H1 (cell line): ENCODE measurements at regions not wholly inside any gene's neighbourhood (a gene's known extent, or its start where the extent isn't known, plus 50 kb on each side); places are given as distances from the start of the nearest gene placed in this dataset.

Experiments used
- CTCF ChIA-PET: fragments of 300-600 bp; sonication (Branson Sonifier 250); formaldehyde crosslinking; loops from one replicate; lab custom pipeline; 2021; ENCODE audit not compliant: partially characterized antibody; lab: Charles Lee
- POLR2A ChIA-PET: fragments of 300-600 bp; sonication (Branson Sonifier 250); formaldehyde crosslinking; loops from one replicate; lab custom pipeline; 2021; ENCODE audit warnings: inconsistent platforms; ENCODE audit not compliant: partially characterized antibody; lab: Charles Lee
- DNase-seq, 2 experiments: peaks; one replicate each; pipeline versions ENCODE4 v3.0.0 to v3.0.0-alpha.2; 2010 to 2022; ENCODE audit warnings: low spot score in 2 of 2, low read depth in 1 of 2, mixed read lengths in 1 of 2
- FAIRE-seq: peaks from 2 replicates; lab custom pipeline; 2011; peaks lifted over from hg19 to GRCh38; lab: Jason Lieb, UNC
- H2AFZ ChIP-seq: 2 replicates; pipeline ENCODE4 v1.8.1; 2012; ENCODE audit warnings: low read length, inconsistent platforms
- H2AK5ac ChIP-seq: 2 replicates; pipeline ENCODE4 v1.6.1; 2013; ENCODE audit warnings: low read depth, low read length
- H2BK120ac ChIP-seq: replicated peaks from 2 replicates; pipeline ENCODE3; 2013; ENCODE audit warnings: low read depth, low read length, inconsistent platforms
- H2BK12ac ChIP-seq: 2 replicates; pipeline ENCODE4 v1.6.1; 2013; ENCODE audit warnings: low read depth, low read length
- H2BK15ac ChIP-seq: 2 replicates; pipeline ENCODE4 v1.6.1; 2013; ENCODE audit warnings: low read length
- H2BK20ac ChIP-seq: 2 replicates; pipeline ENCODE4 v1.6.1; 2013; ENCODE audit warnings: low read length
- H2BK5ac ChIP-seq: 2 replicates; pipeline ENCODE4 v1.6.1; 2013; ENCODE audit warnings: low read depth, low read length
- H3K14ac ChIP-seq: 2 replicates; pipeline ENCODE4 v1.6.1; 2013; ENCODE audit warnings: inconsistent platforms; ENCODE audit not compliant: insufficient read length
- H3K18ac ChIP-seq: 2 replicates; pipeline ENCODE4 v1.6.1; 2013; ENCODE audit warnings: low read length; ENCODE audit errors: extremely low read depth
- H3K23ac ChIP-seq: 2 replicates; pipeline ENCODE4 v1.6.1; 2013; ENCODE audit warnings: inconsistent platforms; ENCODE audit not compliant: insufficient read length
- H3K23me2 ChIP-seq: 2 replicates; pipeline ENCODE4 v1.6.1; 2013; ENCODE audit warnings: low read depth, low read length
- H3K27ac ChIP-seq: 2 replicates; pipeline ENCODE4 v1.6.1; 2011; ENCODE audit warnings: low read depth, low read length, inconsistent platforms
- H3K27me3 ChIP-seq, 4 experiments: replicated peaks in 1 of 4; 1 replicate in 1 of 4; 2 replicates in 3 of 4; pipeline versions ENCODE4 v1.6.1 to v1.8.1; 2011 to 2013; ENCODE audit warnings: low read length in 3 of 4, mild to moderate bottlenecking in 3 of 4, inconsistent platforms in 2 of 4, mixed read lengths in 2 of 4, moderate library complexity in 1 of 4; ENCODE audit not compliant: control insufficient read depth in 3 of 4, insufficient read depth in 3 of 4; ENCODE audit errors: extremely low read depth in 1 of 4
- H3K36me3 ChIP-seq, 4 experiments: 2 replicates each; pipeline versions ENCODE4 v1.6.1 to v1.8.1; 2011 to 2013; ENCODE audit warnings: mild to moderate bottlenecking in 4 of 4, low read length in 3 of 4, moderate library complexity in 2 of 4, control low read depth in 1 of 4, inconsistent platforms in 1 of 4; ENCODE audit not compliant: insufficient read depth in 4 of 4, control insufficient read depth in 2 of 4
- H3K4ac ChIP-seq: replicated peaks from 2 replicates; pipeline ENCODE3; 2013; ENCODE audit warnings: low read length, low read depth, mixed read lengths, inconsistent platforms; ENCODE audit not compliant: insufficient read length
- H3K4me1 ChIP-seq, 4 experiments: replicated peaks in 1 of 4; 1 replicate in 1 of 4; 2 replicates in 3 of 4; pipeline versions ENCODE4 v1.6.1 to v1.8.1; 2011 to 2013; ENCODE audit warnings: low read length in 3 of 4, inconsistent platforms in 2 of 4, mixed read lengths in 1 of 4; ENCODE audit not compliant: insufficient read depth in 4 of 4, control insufficient read depth in 3 of 4
- H3K4me2 ChIP-seq, 2 experiments: 2 replicates each; pipeline versions ENCODE4 v1.6.1 to v1.8.1; 2011 to 2013; ENCODE audit warnings: low read depth in 2 of 2, low read length in 2 of 2, control low read depth in 1 of 2, inconsistent platforms in 1 of 2, mild to moderate bottlenecking in 1 of 2; ENCODE audit not compliant: insufficient read depth in 1 of 2
- H3K4me3 ChIP-seq, 4 experiments: fragments of 200-600, 300-600 bp in 1 of 4; sonication (generic), shearing (Covaris generic), sonication (Bioruptor Twin) in 1 of 4; 2 replicates each; pipeline versions ENCODE4 v1.5.1 to v1.8.1; 2011 to 2016; ENCODE audit warnings: low read length in 4 of 4, low read depth in 3 of 4, control low read depth in 2 of 4, inconsistent platforms in 2 of 4, mild to moderate bottlenecking in 2 of 4, mixed read lengths in 1 of 4, moderate library complexity in 1 of 4; ENCODE audit not compliant: insufficient read depth in 2 of 4; ENCODE audit errors: extremely low read depth in 1 of 4
- H3K56ac ChIP-seq: replicated peaks from 2 replicates; pipeline ENCODE3; 2013; ENCODE audit warnings: low read depth, mild to moderate bottlenecking, mixed read lengths, low read length, inconsistent platforms; ENCODE audit not compliant: insufficient read length
- H3K79me1 ChIP-seq: 2 replicates; pipeline ENCODE4 v1.6.1; 2013; ENCODE audit warnings: low read depth, low read length, control low read depth
- H3K79me2 ChIP-seq, 2 experiments: 2 replicates each; pipeline versions ENCODE4 v1.6.1 to v1.8.1; 2012 to 2013; ENCODE audit warnings: low read length in 2 of 2, mild to moderate bottlenecking in 2 of 2, inconsistent platforms in 1 of 2; ENCODE audit not compliant: insufficient read depth in 2 of 2, control insufficient read depth in 1 of 2
- H3K9ac ChIP-seq, 4 experiments: replicated peaks in 1 of 4; 1 replicate in 1 of 4; 2 replicates in 3 of 4; pipeline versions ENCODE4 v1.6.1 to v1.8.1; 2011 to 2013; ENCODE audit warnings: low read depth in 3 of 4, low read length in 3 of 4, control low read depth in 2 of 4, mild to moderate bottlenecking in 2 of 4, moderate library complexity in 2 of 4, inconsistent platforms in 1 of 4; ENCODE audit errors: extremely low read depth in 1 of 4
- H3K9me3 ChIP-seq, 2 experiments: 2 replicates each; pipeline versions ENCODE4 v1.6.1 to v1.8.1; 2012 to 2013; ENCODE audit warnings: mild to moderate bottlenecking in 2 of 2, moderate library complexity in 2 of 2, control low read depth in 1 of 2, inconsistent platforms in 1 of 2, low read depth in 1 of 2, low read length in 1 of 2, mixed read lengths in 1 of 2; ENCODE audit not compliant: insufficient read depth in 2 of 2
- H4K20me1 ChIP-seq, 2 experiments: replicated peaks in 1 of 2; 2 replicates each; pipeline versions ENCODE3 to v1.8.1; 2011 to 2013; ENCODE audit warnings: inconsistent platforms in 2 of 2, low read length in 2 of 2, mild to moderate bottlenecking in 1 of 2; ENCODE audit not compliant: insufficient read depth in 2 of 2, control insufficient read depth in 1 of 2
- H4K5ac ChIP-seq: 2 replicates; pipeline ENCODE4 v1.6.1; 2013; ENCODE audit warnings: low read length, low read depth, mixed read lengths, inconsistent platforms; ENCODE audit not compliant: insufficient read length
- H4K8ac ChIP-seq: 2 replicates; pipeline ENCODE4 v1.8.0; 2013; ENCODE audit warnings: mild to moderate bottlenecking, moderate library complexity, low read length, inconsistent platforms; ENCODE audit not compliant: insufficient read depth; ENCODE audit errors: extremely low read depth
- H4K91ac ChIP-seq: replicated peaks from 2 replicates; pipeline ENCODE3; 2013; ENCODE audit warnings: low read length, mixed read lengths, inconsistent platforms; ENCODE audit not compliant: insufficient read length
- ATF2 ChIP-seq: IDR thresholded peaks from 2 replicates; pipeline ENCODE4 v1.6.1; 2012; ENCODE audit warnings: low read length, inconsistent platforms
- EP300 ChIP-seq, 2 experiments: IDR thresholded peaks; 1 replicate in 1 of 2; 2 replicates in 1 of 2; pipeline ENCODE4 v1.6.1; 2011 to 2012; ENCODE audit warnings: low read depth in 2 of 2, low read length in 2 of 2, mild to moderate bottlenecking in 2 of 2, borderline replicate concordance in 1 of 2, inconsistent platforms in 1 of 2, moderate library complexity in 1 of 2
- KDM4A ChIP-seq: IDR thresholded peaks from one replicate; pipeline ENCODE4 v1.7.1; 2012; ENCODE audit warnings: low read depth, mild to moderate bottlenecking, moderate library complexity, low read length, inconsistent platforms; ENCODE audit not compliant: severe bottlenecking
- NRF1 ChIP-seq: IDR thresholded peaks from 2 replicates; pipeline ENCODE4 v1.6.1; 2011; ENCODE audit warnings: mild to moderate bottlenecking, low read depth, low read length, improper control_type of control experiment
- SIX5 ChIP-seq: IDR thresholded peaks from 2 replicates; pipeline ENCODE4 v1.6.1; 2011; ENCODE audit warnings: mild to moderate bottlenecking, low read depth, low read length
- SP4 ChIP-seq: IDR thresholded peaks from 2 replicates; pipeline ENCODE4 v1.6.1; 2012; ENCODE audit warnings: low read length, inconsistent platforms
- SUZ12 ChIP-seq: fragments of 200-600 bp; sonication (generic); IDR thresholded peaks from 2 replicates; pipeline ENCODE4 v1.6.1; 2012; ENCODE audit warnings: mild to moderate bottlenecking, inconsistent platforms, low read length, moderate library complexity, mixed read lengths
- TAF1 ChIP-seq: IDR thresholded peaks from 2 replicates; pipeline ENCODE4 v1.6.1; 2011; ENCODE audit warnings: mild to moderate bottlenecking, low read depth, low read length
- TEAD4 ChIP-seq: IDR thresholded peaks from 2 replicates; pipeline ENCODE4 v1.6.1; 2012; ENCODE audit warnings: low read depth, low read length, inconsistent platforms, mixed read lengths
- WGBS, 2 experiments: shearing (Covaris generic) in 1 of 2; methylation state at CpG; one replicate each; pipeline versions ENCODE4 v1.1.6 to v1.1.7; 2013 to 2015; ENCODE audit warnings: low lambda C conversion rate in 2 of 2, mixed read lengths in 2 of 2, inconsistent platforms in 1 of 2, low coverage in 1 of 2, missing lambda C conversion rate in 1 of 2; ENCODE audit not compliant: insufficient replicate concordance in 2 of 2, insufficient coverage in 1 of 2, insufficient read length in 1 of 2; ENCODE audit errors: extremely low coverage in 1 of 2, missing lambda C conversion rate in 1 of 2; 5-methylcytosine and 5-hydroxymethylcytosine counted together

GRCh38 chr10:57014758-57015157 is 653.7 kb upstream of the ZWINT start:
- H3K4ac ChIP-seq: no peak overlapping the region
- no peaks in the 10 kb centered on the region for H3K79me2 ChIP-seq
- TF ChIP-seq EP300 (IDR thresholded peaks at IDR 0.05; ENCODE audit: borderline replicate concordance in 1 of 2, low read depth in 2 of 2, low read length in 2 of 2) (no peak), KDM4A (no peak), TEAD4 (no peak), SP4 (no peak), ATF2 (no peak), TAF1 (no peak), NRF1 (no peak), SIX5 (no peak), SUZ12 (no peak)
- TF ChIP-seq, all 59 proteins: peak for 0
- H3K36me3 ChIP-seq: peaks cover 0 to 4% (median 0%) of the 10 kb centered on the region in 4 experiments; a peak in 1 of 8 replicates
- peaks cover 0 to 4% of the 10 kb centered on the region in 2 experiments; a peak in 1 of 4 replicates for H3K9me3 ChIP-seq
- H3K27ac ChIP-seq: no peak overlapping the region
- H2BK5ac ChIP-seq: no peak overlapping the region
- ChIA-PET POLR2A (no interaction called here), CTCF (no interaction called here)
- no peaks in the 10 kb centered on the region for H3K23me2 ChIP-seq
- no peak overlapping the region for H3K4me3 ChIP-seq
- H3K27me3 ChIP-seq: no peaks in the 10 kb centered on the region
- H3K9ac ChIP-seq: no peak overlapping the region
- H2AFZ ChIP-seq: no peak overlapping the region
- no peak overlapping the region for H4K8ac ChIP-seq
- DNase-seq: no peak
- H3K23ac ChIP-seq: no peak overlapping the region
- H3K18ac ChIP-seq: no peak overlapping the region
- no peak overlapping the region for H2BK20ac ChIP-seq
- peaks cover 0 to 4% (median 0%) of the 10 kb centered on the region in 4 experiments; a peak in 1 of 7 replicates for H3K4me1 ChIP-seq
- no peak for FAIRE-seq
- H4K20me1 ChIP-seq: no peaks in the 10 kb centered on the region
- no peak overlapping the region for H3K56ac ChIP-seq
- H2BK15ac ChIP-seq: no peak overlapping the region
- 100% methylated on average over 3 of the region's 3 CpGs; no CpG with 5 or more reads in 1 of the 2 experiments for WGBS, 2 experiments
- H2AK5ac ChIP-seq: no peak overlapping the region
- H3K4me2 ChIP-seq: no peak overlapping the region
- no peak overlapping the region for H4K91ac ChIP-seq
- H3K14ac ChIP-seq: no peak overlapping the region
- no peak overlapping the region for H2BK120ac ChIP-seq
- no peaks in the 10 kb centered on the region for H3K79me1 ChIP-seq
- no peak overlapping the region for H4K5ac ChIP-seq
- no peak overlapping the region for H2BK12ac ChIP-seq
